ENCODE measurements at regions not wholly inside any gene's neighbourhood (a gene's known extent, or its start where the extent isn't known, plus 50 kb on each side); places are given as distances from the start of the nearest gene placed in this dataset.

- H3K4me1 Mint-ChIP-seq (ENCODE audit: low read depth), result no peaks in the 10 kb centered on the region
- peaks cover 5% of the 10 kb centered on the region for H3K27me3 Mint-ChIP-seq (ENCODE audit: insufficient read depth)
- intact Hi-C loops (cut with micrococcal nuclease), result no loop called here
- H3K9me3 Mint-ChIP-seq, result no peaks in the 10 kb centered on the region
- no peak for DNase-seq (ENCODE audit: low spot score)
- H3K36me3 Mint-ChIP-seq (ENCODE audit: low read depth), result no peaks in the 10 kb centered on the region
- H3K4me3 Mint-ChIP-seq, result no peak overlapping the region
- H3K27ac Mint-ChIP-seq, result no peak overlapping the region
Observed at GRCh38 chr4:112978691-112979472, 70.6 kb upstream of the ANK2 start.

GRCh38 chr4:112979881-112980421 lies 69.5 kb upstream of the ANK2 start:
- intact Hi-C loops (cut with micrococcal nuclease), result no loop called here
- H3K27me3 Mint-ChIP-seq (ENCODE audit: insufficient read depth), result peaks cover 5% of the 10 kb centered on the region
- H3K9me3 Mint-ChIP-seq, result no peaks in the 10 kb centered on the region
- no peak overlapping the region for H3K4me3 Mint-ChIP-seq
- H3K27ac Mint-ChIP-seq, result no peak overlapping the region
- H3K4me1 Mint-ChIP-seq (ENCODE audit: low read depth), result no peaks in the 10 kb centered on the region
- no peak for DNase-seq (ENCODE audit: low spot score)
- H3K36me3 Mint-ChIP-seq (ENCODE audit: low read depth), result no peaks in the 10 kb centered on the region

- Mint-ChIP-seq H3K4me3 (no peak overlapping the region), H3K27ac (no peak overlapping the region), H3K9me3 (no peaks in the 10 kb centered on the region), H3K36me3 (ENCODE audit: low read depth) (no peaks in the 10 kb centered on the region), H3K4me1 (ENCODE audit: low read depth) (no peaks in the 10 kb centered on the region), H3K27me3 (ENCODE audit: insufficient read depth) (peaks cover 11% of the 10 kb centered on the region)
- intact Hi-C loops (cut with micrococcal nuclease), result no loop called here
- DNase-seq (ENCODE audit: low spot score), result no peak
Observed at GRCh38 chr4:112982680-112983079, 66.8 kb upstream of the ANK2 start.

GRCh38 chr4:112994732-112995464 lies 54.6 kb upstream of the ANK2 start:
- Mint-ChIP-seq H3K4me3 (no peak overlapping the region), H3K27me3 (ENCODE audit: insufficient read depth) (no peaks in the 10 kb centered on the region), H3K36me3 (ENCODE audit: low read depth) (no peaks in the 10 kb centered on the region), H3K4me1 (ENCODE audit: low read depth) (no peaks in the 10 kb centered on the region), H3K9me3 (no peaks in the 10 kb centered on the region), H3K27ac (no peak overlapping the region)
- no peak for DNase-seq (ENCODE audit: low spot score)
- intact Hi-C loops (cut with micrococcal nuclease), result no loop called here

All from activated T-helper 1 cell treated with anti-CD3 and anti-CD28 coated beads, Interleukin-12 subunit alpha, Interleukin-12 subunit beta, Interleukin-2, Interleukin-4 antibody, amounts not matched to agents 30 ng/mL and 10 ng/mL and 1 ng/mL, durations not matched to agents 14 hours and 24 hours and 36 hours (primary cell).